HFFc6 (cell line): ENCODE measurements at regions not wholly inside any gene's neighbourhood (a gene's known extent, or its start where the extent isn't known, plus 50 kb on each side); places are given as distances from the start of the nearest gene placed in this dataset.
"Not testable (repeated sequence)": the region's sequence is repeated elsewhere in the genome, so short reads cannot be mapped to it uniquely, and the experiment has no call there.

ENCODE experiments used
- DNase-seq: peaks from one replicate; pipeline ENCODE4 v3.0.0-alpha.2; 2018
- H3K27ac Mint-ChIP-seq: 2 replicates; pipeline ENCODE4 v1.8.0; 2020; ENCODE audit warnings: mild to moderate bottlenecking, mixed read lengths
- H3K27me3 Mint-ChIP-seq: 2 replicates; pipeline ENCODE4 v1.8.0; 2021; ENCODE audit warnings: mild to moderate bottlenecking, moderate library complexity, mixed read lengths; ENCODE audit not compliant: insufficient read depth
- H3K36me3 Mint-ChIP-seq: 2 replicates; pipeline ENCODE4 v1.8.0; 2021; ENCODE audit warnings: low read depth, mixed read lengths
- H3K4me1 Mint-ChIP-seq: 2 replicates; pipeline ENCODE4 v1.8.0; 2020; ENCODE audit warnings: low read depth, mixed read lengths
- H3K4me3 Mint-ChIP-seq: 2 replicates; pipeline ENCODE4 v1.8.0; 2020; ENCODE audit warnings: mild to moderate bottlenecking, moderate library complexity, mixed read lengths
- H3K9me3 Mint-ChIP-seq: 2 replicates; pipeline ENCODE4 v1.8.0; 2020; ENCODE audit warnings: mild to moderate bottlenecking, mixed read lengths
- TF ChIP-seq, protein P1 (sequence below): fragments of 200-600 bp; sonication (generic); IDR thresholded peaks from 2 replicates; pipeline ENCODE4 v1.5.0; 2021; ENCODE audit warnings: antibody characterized with exemption, mild to moderate bottlenecking

DNA sequence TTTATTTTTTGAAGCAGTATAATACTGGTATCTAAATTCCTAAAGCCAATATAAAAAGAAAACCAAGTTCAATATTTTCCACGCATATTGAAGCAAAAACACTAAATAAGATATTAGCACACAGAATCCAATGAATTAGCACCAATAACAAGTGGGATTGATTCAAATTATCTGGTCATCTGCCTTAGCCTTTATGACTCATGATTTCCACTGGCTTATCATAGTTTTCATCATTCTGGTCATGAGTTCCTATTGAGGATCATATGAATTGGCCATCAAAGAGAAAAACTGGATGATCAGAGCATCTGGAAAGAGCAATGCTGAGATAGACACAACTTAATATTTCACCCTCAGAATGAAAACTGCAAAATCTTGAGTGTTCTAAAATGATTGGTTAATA is 809.9 kb downstream of the MCTP2 start:
- Mint-ChIP-seq H3K36me3 (no peaks in the 10 kb centered on the region), H3K27me3 (no peaks in the 10 kb centered on the region; the same call in none of the 2 replicates), H3K27ac (no peak overlapping the region), H3K9me3 (no peaks in the 10 kb centered on the region), H3K4me3 (no peak overlapping the region), H3K4me1 (no peaks in the 10 kb centered on the region)
- TF ChIP-seq, protein P1, sequence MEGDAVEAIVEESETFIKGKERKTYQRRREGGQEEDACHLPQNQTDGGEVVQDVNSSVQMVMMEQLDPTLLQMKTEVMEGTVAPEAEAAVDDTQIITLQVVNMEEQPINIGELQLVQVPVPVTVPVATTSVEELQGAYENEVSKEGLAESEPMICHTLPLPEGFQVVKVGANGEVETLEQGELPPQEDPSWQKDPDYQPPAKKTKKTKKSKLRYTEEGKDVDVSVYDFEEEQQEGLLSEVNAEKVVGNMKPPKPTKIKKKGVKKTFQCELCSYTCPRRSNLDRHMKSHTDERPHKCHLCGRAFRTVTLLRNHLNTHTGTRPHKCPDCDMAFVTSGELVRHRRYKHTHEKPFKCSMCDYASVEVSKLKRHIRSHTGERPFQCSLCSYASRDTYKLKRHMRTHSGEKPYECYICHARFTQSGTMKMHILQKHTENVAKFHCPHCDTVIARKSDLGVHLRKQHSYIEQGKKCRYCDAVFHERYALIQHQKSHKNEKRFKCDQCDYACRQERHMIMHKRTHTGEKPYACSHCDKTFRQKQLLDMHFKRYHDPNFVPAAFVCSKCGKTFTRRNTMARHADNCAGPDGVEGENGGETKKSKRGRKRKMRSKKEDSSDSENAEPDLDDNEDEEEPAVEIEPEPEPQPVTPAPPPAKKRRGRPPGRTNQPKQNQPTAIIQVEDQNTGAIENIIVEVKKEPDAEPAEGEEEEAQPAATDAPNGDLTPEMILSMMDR = no peak
- DNase-seq = no peak

DNA sequence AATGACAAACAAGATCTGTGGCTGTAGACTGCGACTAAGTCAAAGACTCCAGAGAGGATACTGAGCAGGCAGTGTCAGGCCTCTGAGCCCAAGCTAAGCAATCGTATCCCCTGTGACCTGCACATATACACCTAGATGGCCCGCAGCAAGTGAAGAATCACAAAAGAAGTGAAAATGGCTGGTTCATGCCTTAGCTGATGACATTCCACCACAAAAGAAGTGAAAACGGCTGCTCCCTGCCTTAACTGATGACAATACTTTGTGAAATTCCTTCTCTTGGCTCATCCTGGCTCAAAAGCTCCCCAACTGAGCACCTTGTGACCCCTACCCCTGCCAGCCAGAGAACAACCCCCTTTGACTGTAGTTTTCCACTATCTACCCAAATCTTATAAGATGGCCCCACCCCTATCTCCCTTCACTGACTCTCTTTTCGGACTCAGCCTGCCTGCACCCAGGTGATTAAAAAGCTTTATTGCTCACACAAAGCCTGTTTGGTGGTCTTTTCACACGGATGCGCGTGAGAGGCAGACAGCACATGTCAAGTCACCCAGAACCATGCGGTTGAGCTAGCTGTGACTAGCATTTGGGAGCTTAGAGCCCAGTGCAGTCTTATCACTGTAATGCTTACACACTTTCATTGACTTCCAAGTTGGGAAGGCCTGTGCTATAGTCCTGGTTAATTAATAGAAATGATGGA is 812.0 kb downstream of the MCTP2 start:
- peaks cover 17% of the 10 kb centered on the region for H3K9me3 Mint-ChIP-seq
- not testable (repeated sequence) for H3K27me3 Mint-ChIP-seq, H3K27ac Mint-ChIP-seq, DNase-seq, H3K4me3 Mint-ChIP-seq, H3K36me3 Mint-ChIP-seq, H3K4me1 Mint-ChIP-seq

DNA sequence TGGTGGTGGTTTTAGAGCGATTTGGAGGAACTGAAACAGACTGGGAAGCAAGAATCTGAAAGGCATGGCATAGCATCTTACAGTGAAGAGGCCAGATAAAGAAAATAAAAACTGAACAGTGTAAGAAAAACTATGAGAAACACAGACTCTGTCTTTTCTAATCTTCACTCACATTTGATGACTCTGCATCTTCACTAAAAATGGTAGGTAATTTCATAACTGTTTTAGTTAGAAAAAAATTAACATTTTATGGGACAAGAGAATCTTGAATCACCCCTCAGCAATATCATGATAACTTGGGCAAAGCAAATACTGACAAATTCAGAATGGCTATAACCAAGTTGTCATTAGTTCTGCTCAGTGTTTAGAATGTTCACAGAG is 812.6 kb downstream of the MCTP2 start:
- Mint-ChIP-seq H3K36me3 (peaks cover 10% of the 10 kb centered on the region), H3K9me3 (peaks cover 22% of the 10 kb centered on the region), H3K27ac (no peak overlapping the region), H3K27me3 (no peaks in the 10 kb centered on the region; the same call in none of the 2 replicates), H3K4me1 (no peaks in the 10 kb centered on the region), H3K4me3 (no peak overlapping the region)
- TF ChIP-seq, protein P1 = no peak
- no peak for DNase-seq

DNA sequence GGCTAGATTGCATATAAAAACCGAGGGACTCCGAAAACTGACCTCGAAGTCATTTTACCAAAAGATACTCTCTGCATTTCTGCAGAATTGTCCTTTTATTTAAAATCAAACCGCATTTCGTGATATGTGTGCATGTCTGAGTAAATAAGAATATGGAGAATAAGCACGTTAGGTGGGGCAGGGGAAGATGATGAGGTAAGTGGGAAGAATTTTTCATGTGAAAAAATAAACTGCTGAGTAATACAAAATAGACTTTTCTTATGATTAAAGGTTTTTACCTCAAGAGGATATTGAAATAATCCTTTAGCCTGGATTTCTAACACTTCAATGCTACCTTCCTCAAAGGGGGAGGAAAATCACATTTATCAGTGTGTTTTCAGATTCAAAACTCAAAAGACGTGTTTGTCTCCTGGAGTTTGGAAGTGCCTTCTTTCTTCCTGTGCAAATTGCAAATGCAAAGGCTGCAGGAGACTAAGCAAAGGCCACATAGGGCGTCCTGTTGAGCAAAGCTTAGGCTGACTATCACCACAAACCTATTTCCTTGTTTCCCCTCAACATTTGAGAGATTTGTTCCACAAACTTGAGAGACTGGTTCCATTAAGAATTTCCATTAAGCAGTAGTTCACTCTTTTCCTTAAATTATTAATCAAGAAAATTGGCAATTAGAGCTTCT is 813.5 kb downstream of the MCTP2 start:
- TF ChIP-seq, protein P1 = no peak
- H3K27me3 Mint-ChIP-seq = no peaks in the 10 kb centered on the region; the same call in 1 of the 2 replicates
- H3K4me1 Mint-ChIP-seq = no peaks in the 10 kb centered on the region

GRCh38 chr15:95051861-95052260 is 820.5 kb downstream of the MCTP2 start:
- Mint-ChIP-seq H3K4me3 (no peak overlapping the region), H3K9me3 (peaks cover 25% of the 10 kb centered on the region), H3K27me3 (no peaks in the 10 kb centered on the region), H3K4me1 (peaks cover 10% of the 10 kb centered on the region), H3K27ac (no peak overlapping the region), H3K36me3 (peaks cover 10% of the 10 kb centered on the region)
- TF ChIP-seq, protein P1 = no peak
- peak; percentile 49 for DNase-seq

More for the DNA sequence above, 813.5 kb downstream of the MCTP2 start:
- peaks cover 10% of the 10 kb centered on the region for H3K36me3 Mint-ChIP-seq
- H3K27ac Mint-ChIP-seq = no peak overlapping the region
- H3K9me3 Mint-ChIP-seq = peaks cover 27% of the 10 kb centered on the region
- no peak for DNase-seq
- H3K4me3 Mint-ChIP-seq = no peak overlapping the region

GRCh38 chr15:95059346-95059905 is 828.1 kb downstream of the MCTP2 start:
- no peak for DNase-seq
- TF ChIP-seq, protein P1 = no peak
- H3K36me3 Mint-ChIP-seq = no peaks in the 10 kb centered on the region
- no peaks in the 10 kb centered on the region; the same call in 1 of the 2 replicates for H3K9me3 Mint-ChIP-seq
- H3K27ac Mint-ChIP-seq = no peak overlapping the region
- H3K27me3 Mint-ChIP-seq = no peaks in the 10 kb centered on the region; the same call in none of the 2 replicates
- no peaks in the 10 kb centered on the region for H3K4me1 Mint-ChIP-seq
- no peak overlapping the region for H3K4me3 Mint-ChIP-seq
